ENCODE measurements at regions not wholly inside any gene's neighbourhood (a gene's known extent, or its start where the extent isn't known, plus 50 kb on each side); places are given as distances from the start of the nearest gene placed in this dataset.

- TF ChIP-seq SP1 (IDR thresholded peaks at IDR 0.05) (no peak), TARDBP (IDR thresholded peaks at IDR 0.05) (no peak), ARNT (IDR thresholded peaks at IDR 0.05) (no peak), ZNF384 (IDR thresholded peaks at IDR 0.05) (no peak), FOXA1 (IDR thresholded peaks at IDR 0.05) (no peak)
Measured at GRCh38 chr14:28130610-28131284, 635.8 kb upstream of the FOXG1 start.

Measured in HEK293T (cell line).